ENCODE measurements at regions not wholly inside any gene's neighbourhood (a gene's known extent, or its start where the extent isn't known, plus 50 kb on each side); places are given as distances from the start of the nearest gene placed in this dataset.

DNA sequence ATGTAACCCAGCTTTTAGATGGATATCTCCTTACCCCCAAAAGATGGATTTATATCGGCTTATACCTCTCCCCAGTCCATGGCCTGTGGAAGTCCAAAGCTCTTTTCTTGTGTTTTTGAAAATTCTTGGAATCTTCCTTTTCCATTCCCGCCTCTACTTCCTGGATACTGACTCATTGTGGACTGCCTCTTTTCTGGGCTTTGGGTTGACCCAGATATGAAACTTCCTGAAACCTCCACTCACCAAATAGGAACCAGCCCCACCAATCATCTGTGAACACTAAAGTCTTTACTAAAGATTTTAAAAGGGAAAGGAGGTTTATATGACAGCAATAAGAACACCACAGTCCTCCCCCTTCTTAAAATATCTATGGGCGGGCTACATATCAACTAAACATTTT, 163.4 kb upstream of the SYN3 start:
- no peak overlapping the region for H3K4me3 ChIP-seq (ENCODE audit: low read length)
- DNase-seq (ENCODE audit: low read depth): peak; percentile 30
- TF ChIP-seq, protein P1, sequence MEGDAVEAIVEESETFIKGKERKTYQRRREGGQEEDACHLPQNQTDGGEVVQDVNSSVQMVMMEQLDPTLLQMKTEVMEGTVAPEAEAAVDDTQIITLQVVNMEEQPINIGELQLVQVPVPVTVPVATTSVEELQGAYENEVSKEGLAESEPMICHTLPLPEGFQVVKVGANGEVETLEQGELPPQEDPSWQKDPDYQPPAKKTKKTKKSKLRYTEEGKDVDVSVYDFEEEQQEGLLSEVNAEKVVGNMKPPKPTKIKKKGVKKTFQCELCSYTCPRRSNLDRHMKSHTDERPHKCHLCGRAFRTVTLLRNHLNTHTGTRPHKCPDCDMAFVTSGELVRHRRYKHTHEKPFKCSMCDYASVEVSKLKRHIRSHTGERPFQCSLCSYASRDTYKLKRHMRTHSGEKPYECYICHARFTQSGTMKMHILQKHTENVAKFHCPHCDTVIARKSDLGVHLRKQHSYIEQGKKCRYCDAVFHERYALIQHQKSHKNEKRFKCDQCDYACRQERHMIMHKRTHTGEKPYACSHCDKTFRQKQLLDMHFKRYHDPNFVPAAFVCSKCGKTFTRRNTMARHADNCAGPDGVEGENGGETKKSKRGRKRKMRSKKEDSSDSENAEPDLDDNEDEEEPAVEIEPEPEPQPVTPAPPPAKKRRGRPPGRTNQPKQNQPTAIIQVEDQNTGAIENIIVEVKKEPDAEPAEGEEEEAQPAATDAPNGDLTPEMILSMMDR (conservative IDR thresholded peaks at IDR 0.05; ENCODE audit: low read length): no peak

DNA sequence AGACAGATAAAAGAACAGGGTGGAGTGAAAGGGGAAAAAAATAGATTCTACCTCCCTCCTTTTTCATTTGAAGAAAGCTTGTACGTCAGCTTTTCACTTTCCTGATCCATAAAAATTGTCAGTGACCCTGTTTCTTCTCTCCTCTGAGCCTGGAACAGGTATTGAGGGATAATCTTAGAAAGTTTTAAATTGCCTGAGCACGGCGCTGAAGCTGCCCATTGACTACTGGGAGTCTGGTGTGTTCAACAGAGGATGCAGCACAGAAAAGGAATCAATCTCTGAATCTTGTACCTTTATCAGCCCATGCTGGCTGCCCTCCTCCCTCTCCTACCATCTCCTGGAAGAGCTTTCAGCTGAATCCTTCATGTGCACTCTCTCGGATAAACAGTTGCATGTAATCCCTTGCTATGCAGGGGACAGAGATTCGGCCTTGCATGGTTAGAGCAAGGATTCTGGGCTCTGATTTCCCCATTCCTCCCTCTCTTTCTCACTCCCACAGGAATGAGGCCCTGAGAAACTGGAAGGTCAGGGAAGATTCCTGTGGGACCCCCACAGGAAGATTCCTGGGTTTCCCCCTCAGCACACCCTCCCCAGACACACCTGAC, 162.4 kb upstream of the SYN3 start:
- H3K4me3 ChIP-seq (ENCODE audit: low read length): no peak overlapping the region
- DNase-seq (ENCODE audit: low read depth): peak; percentile 31
- TF ChIP-seq, protein P1 (conservative IDR thresholded peaks at IDR 0.05; ENCODE audit: low read length): no peak

DNA sequence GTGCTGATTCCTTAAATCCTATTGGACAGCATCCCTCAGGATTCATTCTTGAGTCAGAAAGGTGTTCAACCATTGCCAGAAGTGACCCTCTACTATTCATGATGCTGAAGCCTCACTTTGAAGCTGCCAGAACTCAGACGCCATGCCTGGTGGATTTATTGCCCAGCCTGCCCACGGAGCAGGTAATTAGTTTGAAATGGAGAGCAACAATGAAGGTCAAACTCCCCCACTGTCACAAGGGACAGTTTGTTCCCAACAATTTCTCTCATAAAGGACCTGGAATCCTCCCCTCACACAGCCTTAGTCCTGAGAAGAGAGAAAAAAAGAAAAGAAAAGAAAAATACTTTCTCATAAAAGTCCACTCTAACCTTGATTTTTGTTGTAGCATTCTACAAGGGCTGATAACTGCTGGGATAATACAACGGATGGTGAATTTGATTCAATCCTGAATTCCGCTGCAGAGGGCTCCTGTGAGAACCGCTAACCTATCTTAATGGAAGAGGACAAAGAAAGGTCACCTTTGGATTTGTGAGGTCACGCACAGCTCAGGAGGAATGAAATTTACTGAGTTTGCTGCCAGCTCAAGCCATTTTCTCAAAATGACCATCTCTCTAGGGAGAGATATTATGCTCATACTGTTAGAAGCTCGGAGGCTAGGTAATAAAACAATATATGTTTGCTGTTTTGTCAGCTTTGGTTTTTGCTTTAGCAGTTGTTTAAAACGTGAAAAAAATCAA, 161.6 kb upstream of the SYN3 start:
- TF ChIP-seq, protein P1 (conservative IDR thresholded peaks at IDR 0.05; ENCODE audit: low read length): no peak
- no peak overlapping the region for H3K4me3 ChIP-seq (ENCODE audit: low read length)
- no peak for DNase-seq (ENCODE audit: low read depth)

DNA sequence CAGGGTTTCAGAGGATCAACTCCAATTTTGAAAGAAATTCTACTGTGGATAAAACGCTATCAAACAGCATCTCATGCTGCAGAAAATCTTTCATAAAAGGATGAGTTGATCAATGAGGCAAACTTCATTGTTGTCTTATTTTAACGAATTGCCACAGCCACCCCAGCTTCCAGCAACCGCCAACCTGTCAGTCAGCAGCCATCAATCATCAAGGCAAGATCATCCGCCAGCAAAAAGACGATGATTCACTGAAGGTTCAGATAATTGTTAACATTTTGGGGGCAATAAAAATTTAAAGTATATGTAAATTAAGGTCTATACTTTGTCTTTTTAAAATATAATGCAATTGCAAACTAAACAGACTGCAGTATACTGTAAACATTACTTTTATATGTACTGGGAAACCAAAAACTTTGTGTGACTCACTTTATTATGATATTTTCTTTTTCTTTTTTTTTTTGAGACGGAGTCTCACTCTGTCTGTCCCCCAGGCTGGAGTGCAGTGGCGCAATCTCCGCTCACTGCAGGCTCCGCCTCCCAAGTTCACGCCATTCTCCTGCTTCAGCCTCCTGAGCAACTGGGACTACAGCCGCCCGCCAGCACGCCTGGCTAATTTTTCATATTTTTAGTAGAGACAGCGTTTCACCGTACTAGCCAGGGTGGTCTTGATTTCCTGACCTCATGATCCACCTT, 155.3 kb upstream of the SYN3 start:
- no peak overlapping the region for H3K4me3 ChIP-seq (ENCODE audit: low read length)
- TF ChIP-seq, protein P1 (conservative IDR thresholded peaks at IDR 0.05; ENCODE audit: low read length): no peak
- no peak for DNase-seq (ENCODE audit: low read depth)

DNA sequence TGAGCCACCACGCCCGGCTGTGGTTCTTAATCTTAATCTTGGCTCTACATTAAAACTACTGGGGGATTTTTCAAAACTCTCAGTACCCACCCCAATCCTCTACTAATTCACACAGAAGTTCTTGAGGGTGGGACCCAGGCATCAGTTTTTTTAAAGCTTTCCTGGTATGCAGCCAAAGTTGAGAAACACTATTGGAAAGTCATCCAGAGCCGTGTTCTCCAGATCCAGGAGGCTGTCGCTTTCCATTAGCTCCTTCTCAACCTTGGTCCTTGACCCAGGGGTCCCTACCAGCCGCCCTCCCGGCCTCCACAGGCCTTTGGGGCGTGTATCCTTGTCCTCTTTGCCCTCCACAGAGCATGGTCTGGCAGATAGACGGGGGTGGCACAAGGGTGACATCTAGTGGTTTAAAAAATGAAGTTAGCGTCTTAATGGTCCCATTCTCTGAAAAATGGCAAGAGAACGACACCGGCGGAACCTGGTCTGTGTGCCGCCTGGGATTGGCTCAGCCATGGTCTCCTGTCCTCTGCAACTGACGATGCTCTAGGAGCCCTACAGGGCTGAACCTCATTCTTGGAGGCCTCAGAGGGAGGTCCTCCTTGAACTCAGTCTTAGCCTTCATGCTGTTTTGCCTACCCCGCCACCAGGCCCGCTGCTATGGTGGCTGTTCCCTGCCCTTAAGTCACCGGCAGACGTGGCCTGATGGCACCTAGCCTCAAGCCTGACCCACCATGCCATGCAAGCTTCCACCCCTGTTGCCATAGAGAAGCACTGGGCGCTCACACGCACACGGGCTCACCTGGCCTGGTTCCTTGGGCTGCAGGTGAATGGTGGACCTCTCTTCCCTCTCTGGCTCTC, 152.0 kb upstream of the SYN3 start:
- peak; percentile 40 for DNase-seq (ENCODE audit: low read depth)
- TF ChIP-seq, protein P1 (conservative IDR thresholded peaks at IDR 0.05; ENCODE audit: low read length): peak; percentile 66
- H3K4me3 ChIP-seq (ENCODE audit: low read length): no peak overlapping the region

DNA sequence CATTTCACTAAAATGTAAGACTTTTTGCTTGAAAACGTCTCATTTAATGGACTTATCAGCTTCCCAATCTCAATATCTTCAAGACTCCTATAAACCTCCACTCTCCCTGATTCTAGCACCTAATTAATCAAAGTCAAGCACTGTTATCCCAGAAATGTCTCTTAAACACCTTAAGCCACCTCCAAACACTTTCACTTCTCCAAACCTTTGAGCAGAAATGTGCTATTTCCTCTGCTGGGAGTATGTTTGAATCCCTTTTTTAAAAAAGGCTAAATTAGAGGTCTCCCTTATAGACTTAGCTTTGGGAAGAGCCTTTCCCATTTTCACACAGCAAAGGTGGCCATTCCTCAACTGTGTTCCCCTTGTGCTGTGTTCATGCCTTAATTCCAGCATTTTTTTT, 146.2 kb upstream of the SYN3 start:
- H3K4me3 ChIP-seq (ENCODE audit: low read length): no peak overlapping the region
- DNase-seq (ENCODE audit: low read depth): no peak
- TF ChIP-seq, protein P1 (conservative IDR thresholded peaks at IDR 0.05; ENCODE audit: low read length): no peak

Measured in AG10803 (cell line).